Right ventricle myocardium inferior (tissue), 1 donor: ENCODE measurements at regions not wholly inside any gene's neighbourhood (a gene's known extent, or its start where the extent isn't known, plus 50 kb on each side); places are given as distances from the start of the nearest gene placed in this dataset.

Experiments
- ATAC-seq: fragments of 200-7000 bp; cut with Tn5 transposase; one replicate; pipeline ENCODE4 v1.9.1; 2020; ENCODE audit warnings: mild to moderate bottlenecking, moderate library complexity
- DNase-seq: peaks from one replicate; pipeline ENCODE4 v3.0.0; 2021; ENCODE audit errors: missing footprints
- intact Hi-C: fragments of 100-400 bp; cut with DNase I; formaldehyde crosslinking; loops from one replicate; pipeline ENCODE4 v1.11.0; 2022
- donor health status: DM: no; HTN: yes; CAD: no; lungs with severe emphysema.

- no peak for ATAC-seq
- no peak for DNase-seq
- intact Hi-C loops = no loop called here
Observed at GRCh38 chr6:91645811-91646210, 1058.9 kb upstream of the MAP3K7 start.

GRCh38 chr6:91637217-91637616 lies 1050.3 kb upstream of the MAP3K7 start:
- ATAC-seq (no peak), DNase-seq (no peak)
- intact Hi-C loops = no loop called here

- ATAC-seq = no peak
- no peak for DNase-seq
- intact Hi-C loops = no loop called here
Observed at GRCh38 chr6:91634791-91635190, 1047.9 kb upstream of the MAP3K7 start.

- DNase-seq (no peak), ATAC-seq (no peak)
- intact Hi-C loops = no loop called here
Observed at GRCh38 chr6:91633374-91634111, 1046.7 kb upstream of the MAP3K7 start.

- ATAC-seq = no peak
- intact Hi-C loops = no loop called here
- DNase-seq = no peak
Observed at GRCh38 chr6:91632308-91632707, 1045.4 kb upstream of the MAP3K7 start.

GRCh38 chr6:91631227-91631626 lies 1044.4 kb upstream of the MAP3K7 start:
- no peak for DNase-seq
- intact Hi-C loops = no loop called here
- no peak for ATAC-seq

- ATAC-seq (no peak), DNase-seq (no peak)
- intact Hi-C loops = no loop called here
Observed at GRCh38 chr6:91626911-91627310, 1040.0 kb upstream of the MAP3K7 start.

- DNase-seq = no peak
- no peak for ATAC-seq
- intact Hi-C loops = no loop called here
Observed at GRCh38 chr6:91613481-91613880, 1026.6 kb upstream of the MAP3K7 start.

GRCh38 chr6:91611190-91611589 lies 1024.3 kb upstream of the MAP3K7 start:
- ATAC-seq = no peak
- intact Hi-C loops = no loop called here
- no peak for DNase-seq

- ATAC-seq (no peak), DNase-seq (no peak)
- intact Hi-C loops = no loop called here
Observed at GRCh38 chr6:91608428-91608827, 1021.6 kb upstream of the MAP3K7 start.

GRCh38 chr6:91606148-91606901 lies 1019.5 kb upstream of the MAP3K7 start:
- intact Hi-C loops = no loop called here
- ATAC-seq = no peak
- no peak for DNase-seq

GRCh38 chr6:91600561-91600960 lies 1013.7 kb upstream of the MAP3K7 start:
- intact Hi-C loops = no loop called here
- no peak for ATAC-seq
- no peak for DNase-seq

- no peak for ATAC-seq
- DNase-seq = no peak
- intact Hi-C loops = no loop called here
Observed at GRCh38 chr6:91590191-91590590, 1003.3 kb upstream of the MAP3K7 start.

GRCh38 chr6:91580635-91581034 lies 993.8 kb upstream of the MAP3K7 start:
- intact Hi-C loops = no loop called here
- ATAC-seq (no peak), DNase-seq (no peak)

- no peak for ATAC-seq
- intact Hi-C loops = no loop called here
- no peak for DNase-seq
Observed at GRCh38 chr6:91575032-91575431, 988.2 kb upstream of the MAP3K7 start.

- intact Hi-C loops = no loop called here
- ATAC-seq = no peak
Observed at GRCh38 chr6:91573826-91574416, 987.0 kb upstream of the MAP3K7 start.

GRCh38 chr6:91572878-91573277 lies 986.0 kb upstream of the MAP3K7 start:
- DNase-seq (no peak), ATAC-seq (no peak)
- intact Hi-C loops = no loop called here

More at GRCh38 chr6:91573826-91574416, 987.0 kb upstream of the MAP3K7 start:
- no peak for DNase-seq

- DNase-seq (no peak), ATAC-seq (no peak)
- intact Hi-C loops = no loop called here
Observed at GRCh38 chr6:91569071-91569470, 982.2 kb upstream of the MAP3K7 start.

GRCh38 chr6:91566467-91566866 lies 979.6 kb upstream of the MAP3K7 start:
- DNase-seq = no peak
- no peak for ATAC-seq
- intact Hi-C loops = no loop called here

- DNase-seq (no peak), ATAC-seq (no peak)
- intact Hi-C loops = no loop called here
Observed at GRCh38 chr6:91565207-91565606, 978.3 kb upstream of the MAP3K7 start.
